Prostate gland (tissue), 2 donors: ENCODE measurements at regions not wholly inside any gene's neighbourhood (a gene's known extent, or its start where the extent isn't known, plus 50 kb on each side); places are given as distances from the start of the nearest gene placed in this dataset.

Experiments used
- CTCF ChIP-seq, 4 experiments: fragments of 200-600 bp in 2 of 4; fragments of 450-650 bp in 2 of 4; sonication (generic) in 2 of 4; IDR thresholded peaks; 1 replicate in 3 of 4; 2 replicates in 1 of 4; pipeline ENCODE4 v1.5.1; 2016 to 2019; ENCODE audit warnings: antibody characterized with exemption in 4 of 4, mild to moderate bottlenecking in 2 of 4, moderate library complexity in 2 of 4
- POLR2A ChIP-seq: fragments of 450-650 bp; IDR thresholded peaks from one replicate; pipeline ENCODE4 v1.6.1; 2016; ENCODE audit warnings: antibody characterized with exemption, mild to moderate bottlenecking
- POLR2AphosphoS5 ChIP-seq: sonication (generic); formaldehyde crosslinking; IDR thresholded peaks from one replicate; pipeline ENCODE4 v1.6.1; 2017; ENCODE audit warnings: antibody characterized with exemption

- no peak for TF ChIP-seq POLR2A
- TF ChIP-seq CTCF (IDR thresholded peaks at IDR 0.05), result no peak
- TF ChIP-seq POLR2AphosphoS5, result no peak
Observed at GRCh38 chr9:11962327-11962726, 730.9 kb upstream of the TYRP1 start.
